Erythroblast (primary cell): ENCODE measurements at regions not wholly inside any gene's neighbourhood (a gene's known extent, or its start where the extent isn't known, plus 50 kb on each side); places are given as distances from the start of the nearest gene placed in this dataset.

Source experiments
- GATA1 ChIP-seq: IDR thresholded peaks from 2 replicates; pipeline ENCODE4 v1.6.1; 2011; ENCODE audit warnings: low read depth, mild to moderate bottlenecking, control low read depth, low read length, moderate library complexity
- POLR2A ChIP-seq: IDR thresholded peaks from 2 replicates; pipeline ENCODE4 v1.6.1; 2011; ENCODE audit warnings: mild to moderate bottlenecking, low read length

GRCh38 chr2:22628906-22629305 lies 756.1 kb upstream of the KLHL29 start:
- no peak for TF ChIP-seq POLR2A
- TF ChIP-seq GATA1 = no peak
